BLaER1 treated with 17β-estradiol and CSF1 and Interleukin-3, amounts not matched to agents 10 nM and 100 nM (cell line): ENCODE measurements at regions not wholly inside any gene's neighbourhood (a gene's known extent, or its start where the extent isn't known, plus 50 kb on each side); places are given as distances from the start of the nearest gene placed in this dataset.

ENCODE experiments used
- H3K27ac ChIP-seq, 11 experiments: shearing (Covaris generic); formaldehyde crosslinking; 2 replicates each; pipeline ENCODE4 v1.8.1; 2022
- H3K27me3 ChIP-seq, 11 experiments: shearing (Covaris generic); formaldehyde crosslinking; 2 replicates each; pipeline ENCODE4 v1.8.1; 2022
- H3K36me3 ChIP-seq, 11 experiments: shearing (Covaris generic); formaldehyde crosslinking; 2 replicates each; pipeline ENCODE4 v1.8.1; 2022
- H3K4me1 ChIP-seq, 10 experiments: shearing (Covaris generic); formaldehyde crosslinking; 2 replicates each; pipeline ENCODE4 v1.8.1; 2022
- H3K4me2 ChIP-seq, 11 experiments: shearing (Covaris generic); formaldehyde crosslinking; 2 replicates each; pipeline ENCODE4 v1.8.1; 2022
- H3K4me3 ChIP-seq, 10 experiments: shearing (Covaris generic); formaldehyde crosslinking; 2 replicates each; pipeline ENCODE4 v1.8.1; 2022
- H3K9ac ChIP-seq, 11 experiments: shearing (Covaris generic); formaldehyde crosslinking; 2 replicates each; pipeline ENCODE4 v1.8.1; 2022
- H3K9me3 ChIP-seq, 11 experiments: shearing (Covaris generic); formaldehyde crosslinking; replicated peaks in 1 of 11; 2 replicates each; pipeline ENCODE4 v1.8.1; 2022
- H4K20me1 ChIP-seq, 11 experiments: shearing (Covaris generic); formaldehyde crosslinking; 2 replicates each; pipeline ENCODE4 v1.8.1; 2022
- Cebpa-rat ChIP-seq, 11 experiments: shearing (Covaris generic); IDR thresholded peaks; 2 replicates each; pipeline ENCODE4 v1.8.1; 2022

- Histone ChIP-seq H3K9ac (no peak overlapping the region), H3K27ac (no peak overlapping the region), H3K27me3 (no peaks in the 10 kb centered on the region), H3K4me3 (no peak overlapping the region), H4K20me1 (no peaks in the 10 kb centered on the region), H3K4me1 (peaks cover 9 to 35% (median 28%) of the 10 kb centered on the region in 10 experiments), H3K4me2 (no peak overlapping the region), H3K9me3 (no peaks in the 10 kb centered on the region), H3K36me3 (no peaks in the 10 kb centered on the region)
- TF ChIP-seq Cebpa-rat (IDR thresholded peaks at IDR 0.05), result no peak
Measured at GRCh38 chr20:58012731-58013510, 215.5 kb downstream of the ANKRD60 start.

- no peaks in the 10 kb centered on the region for H3K27me3 ChIP-seq
- H3K9ac ChIP-seq, result no peak overlapping the region
- H4K20me1 ChIP-seq, result no peaks in the 10 kb centered on the region
- H3K4me3 ChIP-seq, result no peak overlapping the region
- peaks cover 5 to 29% (median 21%) of the 10 kb centered on the region in 10 experiments; a peak in 19 of 20 replicates for H3K4me1 ChIP-seq
- TF ChIP-seq Cebpa-rat (IDR thresholded peaks at IDR 0.05), result no peak
- H3K4me2 ChIP-seq, result no peak overlapping the region
- no peaks in the 10 kb centered on the region for H3K36me3 ChIP-seq
- no peaks in the 10 kb centered on the region for H3K9me3 ChIP-seq
- H3K27ac ChIP-seq, result no peak overlapping the region
Measured at GRCh38 chr20:58011947-58012610, 216.4 kb downstream of the ANKRD60 start.

- Histone ChIP-seq H3K9ac (no peak overlapping the region), H3K27me3 (no peaks in the 10 kb centered on the region), H3K36me3 (no peaks in the 10 kb centered on the region), H3K27ac (no peak overlapping the region), H3K4me3 (no peak overlapping the region), H3K4me2 (no peak overlapping the region), H3K9me3 (no peaks in the 10 kb centered on the region), H3K4me1 (peaks cover 13 to 35% (median 28%) of the 10 kb centered on the region in 10 experiments), H4K20me1 (no peaks in the 10 kb centered on the region)
- TF ChIP-seq Cebpa-rat (IDR thresholded peaks at IDR 0.05), result no peak
Measured at GRCh38 chr20:58011106-58011946, 217.1 kb downstream of the ANKRD60 start.

GRCh38 chr20:58010666-58011065 is 217.8 kb downstream of the ANKRD60 start:
- Histone ChIP-seq H3K36me3 (no peaks in the 10 kb centered on the region), H3K27me3 (no peaks in the 10 kb centered on the region), H3K4me1 (peaks cover 19 to 38% (median 33%) of the 10 kb centered on the region in 10 experiments), H3K9ac (no peak overlapping the region), H4K20me1 (no peaks in the 10 kb centered on the region), H3K4me2 (no peak overlapping the region), H3K27ac (no peak overlapping the region), H3K4me3 (no peak overlapping the region), H3K9me3 (no peaks in the 10 kb centered on the region)
- TF ChIP-seq Cebpa-rat (IDR thresholded peaks at IDR 0.05), result no peak

- Histone ChIP-seq H3K4me3 (no peak overlapping the region), H3K4me2 (no peak overlapping the region), H3K9ac (no peak overlapping the region), H3K4me1 (peaks cover 24 to 38% (median 34%) of the 10 kb centered on the region in 10 experiments), H3K36me3 (no peaks in the 10 kb centered on the region), H3K9me3 (no peaks in the 10 kb centered on the region), H4K20me1 (no peaks in the 10 kb centered on the region), H3K27me3 (no peaks in the 10 kb centered on the region), H3K27ac (no peak overlapping the region)
- TF ChIP-seq Cebpa-rat (IDR thresholded peaks at IDR 0.05), result no peak
Measured at GRCh38 chr20:58010186-58010585, 218.3 kb downstream of the ANKRD60 start.

GRCh38 chr20:58008866-58009265 is 219.6 kb downstream of the ANKRD60 start:
- no peak for TF ChIP-seq Cebpa-rat (IDR thresholded peaks at IDR 0.05)
- no peaks in the 10 kb centered on the region for H4K20me1 ChIP-seq
- H3K27me3 ChIP-seq, result no peaks in the 10 kb centered on the region
- no peaks in the 10 kb centered on the region for H3K36me3 ChIP-seq
- no peak overlapping the region for H3K4me3 ChIP-seq
- H3K9ac ChIP-seq, result no peak overlapping the region
- H3K4me2 ChIP-seq, result no peak overlapping the region
- H3K9me3 ChIP-seq, result no peaks in the 10 kb centered on the region
- H3K4me1 ChIP-seq, result peaks cover 20 to 29% (median 25%) of the 10 kb centered on the region in 10 experiments
- no peak overlapping the region for H3K27ac ChIP-seq

GRCh38 chr20:58008413-58008812 is 220.0 kb downstream of the ANKRD60 start:
- no peaks in the 10 kb centered on the region for H4K20me1 ChIP-seq
- H3K27ac ChIP-seq, result no peak overlapping the region
- no peak overlapping the region for H3K4me2 ChIP-seq
- H3K27me3 ChIP-seq, result no peaks in the 10 kb centered on the region
- H3K4me3 ChIP-seq, result no peak overlapping the region
- H3K36me3 ChIP-seq, result no peaks in the 10 kb centered on the region
- peaks cover 19 to 29% (median 23%) of the 10 kb centered on the region in 10 experiments for H3K4me1 ChIP-seq
- no peak overlapping the region for H3K9ac ChIP-seq
- no peaks in the 10 kb centered on the region for H3K9me3 ChIP-seq
- no peak for TF ChIP-seq Cebpa-rat (IDR thresholded peaks at IDR 0.05)

- no peak overlapping the region for H3K9ac ChIP-seq
- H3K4me1 ChIP-seq, result peaks cover 19 to 29% (median 23%) of the 10 kb centered on the region in 10 experiments
- no peaks in the 10 kb centered on the region for H3K27me3 ChIP-seq
- H3K9me3 ChIP-seq, result no peaks in the 10 kb centered on the region
- H3K27ac ChIP-seq, result no peak overlapping the region
- peak overlapping the region in 2 of 11 experiments; percentile 51 to 73; a peak in 1 of 22 replicates for H3K4me2 ChIP-seq
- H3K4me3 ChIP-seq, result no peak overlapping the region
- no peaks in the 10 kb centered on the region for H4K20me1 ChIP-seq
- no peak for TF ChIP-seq Cebpa-rat (IDR thresholded peaks at IDR 0.05)
- H3K36me3 ChIP-seq, result no peaks in the 10 kb centered on the region
Measured at GRCh38 chr20:58007947-58008346, 220.5 kb downstream of the ANKRD60 start.
